WERI-Rb-1 (cell line): ENCODE measurements at regions not wholly inside any gene's neighbourhood (a gene's known extent, or its start where the extent isn't known, plus 50 kb on each side); places are given as distances from the start of the nearest gene placed in this dataset.

Source experiments
- DNase-seq: peaks from one replicate; pipeline ENCODE4 v3.0.0-alpha.2; 2020
- H3K27ac ChIP-seq: fragments of 250-450 bp; sonication (Bioruptor Pico); 2 replicates; pipeline ENCODE4 v1.5.1; 2020; ENCODE audit warnings: mild to moderate bottlenecking, moderate library complexity
- H3K27me3 ChIP-seq: fragments of 250-450 bp; sonication (Bioruptor Pico); 2 replicates; pipeline ENCODE4 v1.5.1; 2021; ENCODE audit warnings: mild to moderate bottlenecking, low read depth, moderate library complexity; ENCODE audit not compliant: insufficient read depth, severe bottlenecking
- H3K36me3 ChIP-seq: fragments of 250-450 bp; sonication (Bioruptor Pico); 2 replicates; pipeline ENCODE4 v1.5.1; 2020; ENCODE audit warnings: mild to moderate bottlenecking, moderate library complexity
- H3K4me3 ChIP-seq: 2 replicates; pipeline ENCODE4 v1.5.1; 2011; ENCODE audit warnings: low read depth, mild to moderate bottlenecking, control low read depth, low read length
- H3K9me3 ChIP-seq: fragments of 250-450 bp; sonication (Bioruptor Pico); 2 replicates; pipeline ENCODE4 v1.5.1; 2021; ENCODE audit warnings: mild to moderate bottlenecking, moderate library complexity; ENCODE audit not compliant: severe bottlenecking
- CTCF ChIP-seq: IDR thresholded peaks from 2 replicates; pipeline ENCODE4 v1.5.1; 2011; ENCODE audit warnings: low read depth, mild to moderate bottlenecking, control low read depth, inconsistent platforms, low read length

- Histone ChIP-seq H3K9me3 (no peaks in the 10 kb centered on the region), H3K27ac (no peak overlapping the region), H3K27me3 (no peaks in the 10 kb centered on the region), H3K36me3 (no peaks in the 10 kb centered on the region), H3K4me3 (no peak overlapping the region)
- no peak for TF ChIP-seq CTCF
- DNase-seq = no peak
These were observed 63.0 kb upstream of the FRMD4B start for GRCh38 chr3:69448877-69449276.

- DNase-seq = no peak
- Histone ChIP-seq H3K36me3 (no peaks in the 10 kb centered on the region), H3K4me3 (no peak overlapping the region), H3K27ac (no peak overlapping the region), H3K9me3 (no peaks in the 10 kb centered on the region), H3K27me3 (no peaks in the 10 kb centered on the region)
- no peak for TF ChIP-seq CTCF
These were observed 60.6 kb upstream of the FRMD4B start for GRCh38 chr3:69446402-69447072.

DNA sequence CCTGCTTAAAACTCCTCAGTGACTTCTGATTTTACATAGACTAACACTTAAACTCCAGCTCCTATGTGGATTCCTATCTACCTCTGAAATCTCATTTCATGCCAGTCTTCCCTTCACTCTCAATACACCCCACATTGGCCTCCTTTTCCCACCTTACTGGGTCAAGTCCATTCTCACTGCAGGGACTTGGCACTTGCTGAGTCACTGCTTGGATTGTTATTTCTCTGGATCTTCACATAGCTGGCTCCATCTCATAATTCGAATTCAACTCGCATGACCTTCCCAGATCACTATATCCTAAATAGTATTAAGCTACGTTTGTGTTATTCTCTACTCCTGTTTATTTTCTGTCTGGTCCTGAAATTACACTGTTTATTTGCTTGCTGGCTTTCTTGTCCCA, 59.6 kb upstream of the FRMD4B start:
- no peak for TF ChIP-seq CTCF
- no peaks in the 10 kb centered on the region for H3K9me3 ChIP-seq
- no peak for DNase-seq
- H3K4me3 ChIP-seq = no peak overlapping the region
- no peak overlapping the region for H3K27ac ChIP-seq
- H3K27me3 ChIP-seq = no peaks in the 10 kb centered on the region
- H3K36me3 ChIP-seq = no peaks in the 10 kb centered on the region

- no peak overlapping the region for H3K27ac ChIP-seq
- DNase-seq = no peak
- H3K36me3 ChIP-seq = no peaks in the 10 kb centered on the region
- no peaks in the 10 kb centered on the region for H3K9me3 ChIP-seq
- no peak for TF ChIP-seq CTCF
- no peaks in the 10 kb centered on the region for H3K27me3 ChIP-seq
- no peak overlapping the region for H3K4me3 ChIP-seq
These were observed 59.1 kb upstream of the FRMD4B start for GRCh38 chr3:69445024-69445423.

DNA sequence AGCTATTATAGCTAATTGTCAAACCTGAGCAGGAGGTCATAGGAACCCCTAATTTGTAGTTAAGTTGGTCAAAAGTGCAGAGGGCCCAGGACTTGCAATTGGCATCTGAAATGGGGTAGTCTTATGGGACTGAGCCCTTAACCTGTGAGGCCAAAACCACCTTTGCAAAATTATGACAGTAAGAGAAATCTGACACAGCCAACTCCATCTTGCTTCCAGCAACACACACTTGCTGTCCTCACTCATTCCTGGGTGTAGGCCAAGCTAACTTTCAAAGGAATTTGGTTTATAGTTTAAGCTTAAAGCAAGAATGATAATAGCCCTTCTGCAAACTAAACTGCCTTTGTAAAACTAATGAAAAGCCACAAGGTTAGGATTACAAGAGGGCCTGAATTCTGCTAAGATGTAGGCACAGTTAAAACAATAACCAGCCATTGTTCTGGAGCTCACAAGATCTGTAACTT, 57.6 kb upstream of the FRMD4B start:
- H3K27me3 ChIP-seq = no peaks in the 10 kb centered on the region
- no peak for TF ChIP-seq CTCF
- H3K4me3 ChIP-seq = no peak overlapping the region
- no peaks in the 10 kb centered on the region for H3K36me3 ChIP-seq
- no peak overlapping the region for H3K27ac ChIP-seq
- DNase-seq = no peak
- H3K9me3 ChIP-seq = no peaks in the 10 kb centered on the region

- DNase-seq = no peak
- TF ChIP-seq CTCF = no peak
- no peaks in the 10 kb centered on the region for H3K36me3 ChIP-seq
These were observed 57.0 kb upstream of the FRMD4B start for GRCh38 chr3:69442771-69443311.

More at GRCh38 chr3:69442771-69443311, 57.0 kb upstream of the FRMD4B start:
- Histone ChIP-seq H3K4me3 (no peak overlapping the region), H3K9me3 (no peaks in the 10 kb centered on the region), H3K27ac (no peak overlapping the region), H3K27me3 (no peaks in the 10 kb centered on the region)
